ENCODE measurements at regions not wholly inside any gene's neighbourhood (a gene's known extent, or its start where the extent isn't known, plus 50 kb on each side); places are given as distances from the start of the nearest gene placed in this dataset.

- DNase-seq (ENCODE audit: insufficient read length, low spot score) (no peak), FAIRE-seq (no peak)
- TF ChIP-seq SPI1 (IDR thresholded peaks at IDR 0.05; ENCODE audit: low read depth, low read length), result no peak
- TF ChIP-seq TAF1 (IDR thresholded peaks at IDR 0.05; ENCODE audit: low read depth, low read length), result no peak
- no peak for TF ChIP-seq POLR2A (IDR thresholded peaks at IDR 0.05; ENCODE audit: low read depth, low read length)
- no peak for TF ChIP-seq PAX5 (IDR thresholded peaks at IDR 0.05; ENCODE audit: insufficient read depth, low read length, severe bottlenecking)
- no peak for TF ChIP-seq POU2F2 (IDR thresholded peaks at IDR 0.05; ENCODE audit: low read depth, low read length)
- TF ChIP-seq POLR2AphosphoS5 (IDR thresholded peaks at IDR 0.05; ENCODE audit: low read depth, low read length), result no peak
Measured at GRCh38 chr3:184635126-184635525, 73.5 kb downstream of the EPHB3 start.

- TF ChIP-seq TAF1 (IDR thresholded peaks at IDR 0.05; ENCODE audit: low read depth, low read length), result no peak
- TF ChIP-seq PAX5 (IDR thresholded peaks at IDR 0.05; ENCODE audit: insufficient read depth, low read length, severe bottlenecking), result no peak
- no peak for TF ChIP-seq SPI1 (IDR thresholded peaks at IDR 0.05; ENCODE audit: low read depth, low read length)
- no peak for TF ChIP-seq POU2F2 (IDR thresholded peaks at IDR 0.05; ENCODE audit: low read depth, low read length)
- DNase-seq (ENCODE audit: insufficient read length, low spot score), result no peak
- no peak for FAIRE-seq
Measured at GRCh38 chr3:184633237-184633579, 71.6 kb downstream of the EPHB3 start.

- DNase-seq (ENCODE audit: insufficient read length, low spot score), result no peak
- TF ChIP-seq TAF1 (IDR thresholded peaks at IDR 0.05; ENCODE audit: low read depth, low read length) (no peak), POLR2A (IDR thresholded peaks at IDR 0.05; ENCODE audit: low read depth, low read length) (no peak), SPI1 (IDR thresholded peaks at IDR 0.05; ENCODE audit: low read depth, low read length) (no peak), PAX5 (IDR thresholded peaks at IDR 0.05; ENCODE audit: insufficient read depth, low read length, severe bottlenecking) (no peak), POU2F2 (IDR thresholded peaks at IDR 0.05; ENCODE audit: low read depth, low read length) (no peak), POLR2AphosphoS5 (IDR thresholded peaks at IDR 0.05; ENCODE audit: low read depth, low read length) (no peak)
- no peak for FAIRE-seq
Measured at GRCh38 chr3:184632551-184633236, 71.1 kb downstream of the EPHB3 start.
